Mammary epithelial cell (primary cell): ENCODE measurements at regions not wholly inside any gene's neighbourhood (a gene's known extent, or its start where the extent isn't known, plus 50 kb on each side); places are given as distances from the start of the nearest gene placed in this dataset.

Source experiments
- EZH2 ChIP-seq: IDR thresholded peaks from 2 replicates; pipeline ENCODE4 v1.6.1; 2012; ENCODE audit warnings: low read length, inconsistent platforms, borderline replicate concordance
- TF ChIP-seq, protein P1 (sequence below), 2 donors: IDR thresholded peaks in 1 of 2; conservative IDR thresholded peaks in 1 of 2; 2 replicates each; pipeline ENCODE4 v1.5.1; 2011 to 2012; ENCODE audit warnings: inconsistent platforms in 2 of 2, low read length in 2 of 2, mild to moderate bottlenecking in 2 of 2, control low read depth in 1 of 2, low read depth in 1 of 2; ENCODE audit not compliant: insufficient read depth in 1 of 2; ENCODE audit errors: extremely low read depth in 1 of 2

- no peak for TF ChIP-seq EZH2
- TF ChIP-seq, protein P1, sequence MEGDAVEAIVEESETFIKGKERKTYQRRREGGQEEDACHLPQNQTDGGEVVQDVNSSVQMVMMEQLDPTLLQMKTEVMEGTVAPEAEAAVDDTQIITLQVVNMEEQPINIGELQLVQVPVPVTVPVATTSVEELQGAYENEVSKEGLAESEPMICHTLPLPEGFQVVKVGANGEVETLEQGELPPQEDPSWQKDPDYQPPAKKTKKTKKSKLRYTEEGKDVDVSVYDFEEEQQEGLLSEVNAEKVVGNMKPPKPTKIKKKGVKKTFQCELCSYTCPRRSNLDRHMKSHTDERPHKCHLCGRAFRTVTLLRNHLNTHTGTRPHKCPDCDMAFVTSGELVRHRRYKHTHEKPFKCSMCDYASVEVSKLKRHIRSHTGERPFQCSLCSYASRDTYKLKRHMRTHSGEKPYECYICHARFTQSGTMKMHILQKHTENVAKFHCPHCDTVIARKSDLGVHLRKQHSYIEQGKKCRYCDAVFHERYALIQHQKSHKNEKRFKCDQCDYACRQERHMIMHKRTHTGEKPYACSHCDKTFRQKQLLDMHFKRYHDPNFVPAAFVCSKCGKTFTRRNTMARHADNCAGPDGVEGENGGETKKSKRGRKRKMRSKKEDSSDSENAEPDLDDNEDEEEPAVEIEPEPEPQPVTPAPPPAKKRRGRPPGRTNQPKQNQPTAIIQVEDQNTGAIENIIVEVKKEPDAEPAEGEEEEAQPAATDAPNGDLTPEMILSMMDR (conservative IDR thresholded peaks at IDR 0.05 in 1 of 2, IDR thresholded peaks at IDR 0.05 in 1 of 2; ENCODE audit: extremely low read depth in 1 of 2, insufficient read depth in 1 of 2, low read depth in 1 of 2, low read length in 2 of 2): no peak
These were observed 81.9 kb upstream of the POU3F1 start for GRCh38 chr1:38128511-38128910.
